ENCODE measurements at regions not wholly inside any gene's neighbourhood (a gene's known extent, or its start where the extent isn't known, plus 50 kb on each side); places are given as distances from the start of the nearest gene placed in this dataset.

DNA sequence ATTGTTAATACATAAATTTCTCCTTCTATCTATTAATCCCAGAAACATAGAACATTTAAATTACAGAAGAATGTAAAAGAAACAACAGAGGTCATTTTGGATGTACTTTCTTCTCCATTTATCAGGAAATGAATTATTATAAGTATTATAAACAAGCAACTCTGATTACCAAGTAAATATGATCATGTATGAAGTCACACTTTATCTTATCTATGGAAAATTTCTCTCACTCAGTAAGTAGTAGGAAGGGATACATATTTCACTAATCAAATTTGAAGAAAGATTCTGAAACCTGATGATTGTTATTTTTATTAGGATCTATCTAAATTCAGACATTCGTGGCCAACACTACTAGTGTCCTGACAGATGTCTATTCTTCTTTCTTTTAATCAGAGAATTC lies 770.7 kb downstream of the LTN1 start:
- no peaks in the 10 kb centered on the region for H3K27me3 ChIP-seq (replicated peaks; ENCODE audit: insufficient read depth, low read depth, low read length, poor library complexity)
- BruUV-seq (replicated peaks) = no TSS peak
- intact Hi-C loops (cut with micrococcal nuclease; ENCODE audit: unreplicated experiment) = no loop called here
- POLR2A ChIA-PET (ENCODE audit: low non-redundant PET) = no interaction called here
- TF ChIP-seq EZH2 (IDR thresholded peaks at IDR 0.05; ENCODE audit: borderline replicate concordance, low read depth, low read length, poor library complexity, severe bottlenecking) = no peak
- TF ChIP-seq CTCF (conservative IDR thresholded peaks at IDR 0.05; ENCODE audit: low read depth, low read length) = no peak
- DNase-seq (ENCODE audit: low spot score) = no peak
- H3K27ac ChIP-seq (ENCODE audit: low read depth, low read length, poor library complexity, severe bottlenecking) = no peak overlapping the region
- no peaks in the 10 kb centered on the region for H3K4me1 ChIP-seq (ENCODE audit: insufficient read depth, low read length, poor library complexity, severe bottlenecking)
- no peak overlapping the region for H3K4me3 ChIP-seq (ENCODE audit: low read depth, low read length, poor library complexity, severe bottlenecking)
- no peaks in the 10 kb centered on the region for H3K9me3 ChIP-seq (ENCODE audit: low read depth, low read length, poor library complexity, severe bottlenecking)
- CTCF ChIA-PET = no interaction called here
- no peaks in the 10 kb centered on the region for H3K36me3 ChIP-seq (ENCODE audit: insufficient read depth, low read length, poor library complexity, severe bottlenecking)

GRCh38 chr21:28220680-28221079 lies 772.0 kb downstream of the LTN1 start:
- no peak for DNase-seq (ENCODE audit: low spot score)
- H3K4me1 ChIP-seq (ENCODE audit: insufficient read depth, low read length, poor library complexity, severe bottlenecking) = no peaks in the 10 kb centered on the region
- H3K9me3 ChIP-seq (ENCODE audit: low read depth, low read length, poor library complexity, severe bottlenecking) = no peaks in the 10 kb centered on the region
- intact Hi-C loops (cut with micrococcal nuclease; ENCODE audit: unreplicated experiment) = no loop called here
- TF ChIP-seq CTCF (conservative IDR thresholded peaks at IDR 0.05; ENCODE audit: low read depth, low read length) = no peak
- TF ChIP-seq EZH2 (IDR thresholded peaks at IDR 0.05; ENCODE audit: borderline replicate concordance, low read depth, low read length, poor library complexity, severe bottlenecking) = no peak
- H3K36me3 ChIP-seq (ENCODE audit: insufficient read depth, low read length, poor library complexity, severe bottlenecking) = no peaks in the 10 kb centered on the region
- CTCF ChIA-PET = no interaction called here
- no peaks in the 10 kb centered on the region for H3K27me3 ChIP-seq (replicated peaks; ENCODE audit: insufficient read depth, low read depth, low read length, poor library complexity)
- POLR2A ChIA-PET (ENCODE audit: low non-redundant PET) = no interaction called here
- H3K4me3 ChIP-seq (ENCODE audit: low read depth, low read length, poor library complexity, severe bottlenecking) = no peak overlapping the region
- H3K27ac ChIP-seq (ENCODE audit: low read depth, low read length, poor library complexity, severe bottlenecking) = no peak overlapping the region
- no TSS peak for BruUV-seq (replicated peaks)

- no peaks in the 10 kb centered on the region for H3K27me3 ChIP-seq (replicated peaks; ENCODE audit: insufficient read depth, low read depth, low read length, poor library complexity)
- no peak for DNase-seq (ENCODE audit: low spot score)
- intact Hi-C loops (cut with micrococcal nuclease; ENCODE audit: unreplicated experiment) = no loop called here
- no peaks in the 10 kb centered on the region for H3K4me1 ChIP-seq (ENCODE audit: insufficient read depth, low read length, poor library complexity, severe bottlenecking)
- ChIA-PET CTCF (no interaction called here), POLR2A (ENCODE audit: low non-redundant PET) (no interaction called here)
- no peak overlapping the region for H3K4me3 ChIP-seq (ENCODE audit: low read depth, low read length, poor library complexity, severe bottlenecking)
- TF ChIP-seq EZH2 (IDR thresholded peaks at IDR 0.05; ENCODE audit: borderline replicate concordance, low read depth, low read length, poor library complexity, severe bottlenecking) = no peak
- TF ChIP-seq CTCF (conservative IDR thresholded peaks at IDR 0.05; ENCODE audit: low read depth, low read length) = no peak
- no peak overlapping the region for H3K27ac ChIP-seq (ENCODE audit: low read depth, low read length, poor library complexity, severe bottlenecking)
- H3K9me3 ChIP-seq (ENCODE audit: low read depth, low read length, poor library complexity, severe bottlenecking) = no peaks in the 10 kb centered on the region
- no peaks in the 10 kb centered on the region for H3K36me3 ChIP-seq (ENCODE audit: insufficient read depth, low read length, poor library complexity, severe bottlenecking)
- no TSS peak for BruUV-seq (replicated peaks)
Observed at GRCh38 chr21:28216976-28217523, 775.6 kb downstream of the LTN1 start.

Data from A673 (cell line).